Esophagus muscularis mucosa (tissue), 4 donors: ENCODE measurements at regions not wholly inside any gene's neighbourhood (a gene's known extent, or its start where the extent isn't known, plus 50 kb on each side); places are given as distances from the start of the nearest gene placed in this dataset.

Experiments used
- DNase-seq: peaks from one replicate; pipeline ENCODE4 v3.0.0-alpha.2; 2017; ENCODE audit errors: extremely low spot score
- H3K27ac ChIP-seq, 4 donors: fragments of 200-600 bp; sonication (generic); replicated peaks in 1 of 4; 1 replicate in 3 of 4; 2 replicates in 1 of 4; pipeline ENCODE4 v1.5.1; 2016 to 2019; ENCODE audit warnings: mild to moderate bottlenecking in 1 of 4
- H3K27me3 ChIP-seq, 4 donors: fragments of 200-600 bp; sonication (generic); one replicate each; pipeline versions ENCODE4 v1.5.1 to v1.6.0; 2016 to 2019
- H3K36me3 ChIP-seq, 4 donors: fragments of 200-600 bp; sonication (generic); one replicate each; pipeline ENCODE4 v1.5.1; 2016 to 2019
- H3K4me1 ChIP-seq, 4 donors: fragments of 200-600 bp; sonication (generic); one replicate each; pipeline ENCODE4 v1.5.1; 2016 to 2019
- H3K4me3 ChIP-seq, 4 donors: fragments of 200-600 bp; sonication (generic); 1 replicate in 2 of 4; 2 replicates in 2 of 4; pipeline ENCODE4 v1.5.1; 2016 to 2019; ENCODE audit warnings: mild to moderate bottlenecking in 4 of 4, moderate library complexity in 1 of 4
- H3K9me3 ChIP-seq, 4 donors: fragments of 200-600 bp; sonication (generic); 1 replicate in 3 of 4; 2 replicates in 1 of 4; pipeline ENCODE4 v1.5.1; 2016 to 2019
- CTCF ChIP-seq, 3 experiments: fragments of 200-600 bp in 2 of 3; fragments of 450-650 bp in 1 of 3; sonication (generic) in 2 of 3; IDR thresholded peaks; one replicate each; pipeline ENCODE4 v1.5.1; 2017 to 2019; ENCODE audit warnings: antibody characterized with exemption in 3 of 3, mild to moderate bottlenecking in 2 of 3, moderate library complexity in 1 of 3
- EP300 ChIP-seq: sonication (generic); formaldehyde crosslinking; IDR thresholded peaks from one replicate; pipeline ENCODE4 v1.6.1; 2017; ENCODE audit warnings: antibody characterized with exemption
- POLR2A ChIP-seq: fragments of 450-650 bp; IDR thresholded peaks from one replicate; pipeline ENCODE4 v1.6.1; 2017; ENCODE audit warnings: antibody characterized with exemption, moderate library complexity, mild to moderate bottlenecking, low read depth
- POLR2AphosphoS5 ChIP-seq, 2 donors: sonication (generic); formaldehyde crosslinking; IDR thresholded peaks; one replicate each; pipeline ENCODE4 v1.6.1; 2017; ENCODE audit warnings: antibody characterized with exemption in 2 of 2
- WGBS: methylation state at CpG from one replicate; pipeline ENCODE4 v1.1.5; 2018; 5-methylcytosine and 5-hydroxymethylcytosine counted together
- intact Hi-C: fragments of 100-400 bp; cut with DNase I; formaldehyde crosslinking; loops from one replicate; pipeline ENCODE4 v1.15.1; 2023

DNA sequence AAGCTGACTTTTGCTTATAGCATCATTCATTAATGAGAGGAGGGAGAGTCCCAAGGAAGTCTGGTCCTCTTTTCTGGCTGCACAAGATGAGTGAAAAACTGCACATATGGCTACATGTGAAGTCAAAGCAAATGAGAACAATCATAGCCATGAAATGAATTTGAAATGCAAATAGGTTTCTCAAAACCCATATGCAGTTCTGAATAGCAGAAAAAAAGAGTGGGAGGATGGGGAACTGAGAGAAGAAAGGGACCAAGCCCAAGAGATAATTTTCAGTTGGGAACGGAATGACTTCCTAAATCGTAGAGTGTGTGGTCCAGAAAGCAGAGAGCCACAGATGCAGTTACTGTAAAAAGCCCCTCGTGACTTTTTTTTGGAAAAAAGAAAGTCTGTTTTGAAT, 66.3 kb downstream of the GTPBP8 start:
- DNase-seq: no peak
- Histone ChIP-seq H3K9me3 (no peaks in the 10 kb centered on the region), H3K4me1 (peaks cover 5 to 17% (median 9%) of the 10 kb centered on the region in 4 donors), H3K27me3 (no peaks in the 10 kb centered on the region), H3K36me3 (no peaks in the 10 kb centered on the region), H3K4me3 (no peak overlapping the region), H3K27ac (no peak overlapping the region)
- 76% methylated on average over 3 of the region's 3 CpGs for WGBS
- intact Hi-C loops: loop anchor here (10.0 kb wide), 1 partner anchor 568 kb away; no protein-coding TSS in a partner anchor
- TF ChIP-seq CTCF (IDR thresholded peaks at IDR 0.05): no peak
- no peak for TF ChIP-seq POLR2A
- no peak for TF ChIP-seq POLR2AphosphoS5 (IDR thresholded peaks at IDR 0.05)
- TF ChIP-seq EP300: no peak

DNA sequence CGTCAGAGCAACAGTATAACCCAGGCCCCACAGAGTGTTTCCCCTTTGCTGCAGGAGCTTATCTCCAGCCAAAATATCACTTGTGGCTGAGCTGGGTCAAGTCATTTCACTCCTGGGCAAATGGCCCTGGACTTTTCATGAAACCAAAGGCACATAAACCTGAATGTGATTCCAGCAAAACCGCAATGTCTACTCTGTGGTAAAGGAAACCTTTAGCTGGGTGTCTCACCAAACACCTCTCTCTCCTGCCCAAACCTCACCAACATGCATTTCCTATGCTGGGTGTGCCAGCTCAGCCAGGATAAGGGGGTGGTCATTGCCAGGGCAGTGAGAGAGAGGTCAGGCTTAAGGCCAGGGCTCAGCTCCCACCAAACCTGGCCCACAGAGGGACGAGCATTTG, 67.4 kb downstream of the GTPBP8 start:
- H3K27ac ChIP-seq: no peak overlapping the region
- H3K4me3 ChIP-seq: no peak overlapping the region
- intact Hi-C loops: loop anchor here (10.0 kb wide), 1 partner anchor 567 kb away; no protein-coding TSS in a partner anchor
- no peaks in the 10 kb centered on the region for H3K27me3 ChIP-seq
- H3K4me1 ChIP-seq: peaks cover 0 to 13% (median 4%) of the 10 kb centered on the region in 4 donors
- TF ChIP-seq POLR2A (no peak), POLR2AphosphoS5 (IDR thresholded peaks at IDR 0.05) (no peak), CTCF (IDR thresholded peaks at IDR 0.05) (no peak), EP300 (no peak)
- no peak for DNase-seq
- 87% methylated on average over 2 of the region's 3 CpGs for WGBS
- no peaks in the 10 kb centered on the region for H3K9me3 ChIP-seq
- no peaks in the 10 kb centered on the region for H3K36me3 ChIP-seq

DNA sequence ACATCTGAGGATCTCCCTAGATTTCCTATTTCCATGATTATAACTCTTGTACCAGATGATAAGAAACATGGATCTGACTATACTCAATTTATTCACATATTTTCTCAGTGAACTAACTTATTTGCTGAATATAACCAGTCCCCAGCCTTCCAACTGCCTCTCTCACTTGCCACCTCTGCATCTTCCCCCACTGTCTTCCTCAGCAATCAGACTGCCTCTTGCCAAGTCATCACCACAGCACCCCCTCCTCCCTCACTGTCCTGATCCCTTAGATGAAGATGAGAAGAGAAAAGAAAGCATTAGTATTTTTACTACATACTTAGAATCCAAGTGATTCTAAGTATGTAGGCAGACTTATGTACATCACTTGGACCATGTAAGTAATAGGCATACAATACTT, 71.9 kb downstream of the GTPBP8 start:
- intact Hi-C loops: no loop called here
- TF ChIP-seq POLR2AphosphoS5 (IDR thresholded peaks at IDR 0.05): no peak
- TF ChIP-seq EP300: no peak
- no peak for TF ChIP-seq CTCF (IDR thresholded peaks at IDR 0.05)
- TF ChIP-seq POLR2A: no peak
- Histone ChIP-seq H3K4me1 (peaks cover 0 to 23% (median 14%) of the 10 kb centered on the region in 4 donors), H3K36me3 (no peaks in the 10 kb centered on the region), H3K27ac (no peak overlapping the region), H3K27me3 (no peaks in the 10 kb centered on the region), H3K9me3 (peaks cover 0 to 9% (median 0%) of the 10 kb centered on the region in 4 donors), H3K4me3 (no peak overlapping the region)
- no peak for DNase-seq

DNA sequence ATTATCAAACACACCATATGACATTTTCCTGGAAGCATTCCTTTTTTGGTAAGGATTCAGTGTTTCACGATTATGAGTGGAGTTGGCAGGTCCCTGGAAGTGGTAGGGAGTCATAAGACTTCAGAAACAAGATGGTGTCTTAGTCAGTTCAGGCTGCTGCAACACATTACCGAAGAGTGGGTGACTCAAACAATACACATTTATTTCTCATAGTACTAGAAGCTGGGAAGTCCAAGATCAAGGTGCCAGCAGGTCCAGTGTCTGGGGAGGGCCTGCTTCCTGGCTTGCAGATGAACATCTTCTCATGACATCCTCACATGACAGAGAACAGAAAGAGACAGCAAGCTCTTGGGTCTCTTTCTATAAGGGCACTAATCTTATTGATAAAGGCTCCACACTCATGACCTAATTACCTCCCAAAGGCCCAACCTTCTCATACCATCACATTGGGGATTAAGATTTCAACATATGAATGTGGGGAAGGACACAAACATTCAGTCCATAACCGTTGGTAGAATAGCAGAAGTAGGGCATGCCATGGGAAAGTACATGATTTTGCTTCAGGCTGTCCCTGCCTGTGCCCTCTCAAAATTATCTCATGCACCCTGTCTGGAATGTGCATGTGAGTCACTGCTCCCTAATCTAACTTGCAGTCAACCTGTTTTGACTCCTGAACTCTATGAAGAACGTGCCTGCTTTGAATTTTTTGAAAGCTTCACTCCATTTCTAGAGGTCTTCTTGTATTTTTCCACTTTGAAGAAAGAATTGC, 72.5 kb downstream of the GTPBP8 start:
- Histone ChIP-seq H3K9me3 (peaks cover 0 to 9% (median 0%) of the 10 kb centered on the region in 4 donors), H3K27me3 (no peaks in the 10 kb centered on the region), H3K4me3 (no peak overlapping the region), H3K4me1 (peaks cover 0 to 23% (median 14%) of the 10 kb centered on the region in 4 donors), H3K36me3 (no peaks in the 10 kb centered on the region), H3K27ac (peak overlapping the region; percentile 16 to 57 (median 56))
- no peak for DNase-seq
- 67% methylated on average over 4 of the region's 4 CpGs for WGBS
- intact Hi-C loops: no loop called here
- TF ChIP-seq CTCF (IDR thresholded peaks at IDR 0.05) (no peak), POLR2A (no peak), EP300 (no peak), POLR2AphosphoS5 (IDR thresholded peaks at IDR 0.05) (no peak)
